ENCODE measurements at regions not wholly inside any gene's neighbourhood (a gene's known extent, or its start where the extent isn't known, plus 50 kb on each side); places are given as distances from the start of the nearest gene placed in this dataset.

- no peak for TF ChIP-seq CTCF (conservative IDR thresholded peaks at IDR 0.05; ENCODE audit: low read depth, low read length)
- no peak for TF ChIP-seq EZH2 (IDR thresholded peaks at IDR 0.05; ENCODE audit: low read length, unreplicated experiment)
- no peak for TF ChIP-seq EZH2phosphoT487 (IDR thresholded peaks at IDR 0.05; ENCODE audit: borderline replicate concordance, low read length)
Observed at GRCh38 chr2:359047-359446, 71.2 kb upstream of the ALKAL2 start.

All from PC-3 (cell line).